ENCODE measurements at regions not wholly inside any gene's neighbourhood (a gene's known extent, or its start where the extent isn't known, plus 50 kb on each side); places are given as distances from the start of the nearest gene placed in this dataset.

- no peak overlapping the region for H3K4me2 ChIP-seq (ENCODE audit: low read depth, low read length)
- TF ChIP-seq CTCF (IDR thresholded peaks at IDR 0.05; ENCODE audit: low read length) (no peak), EZH2phosphoT487 (IDR thresholded peaks at IDR 0.05; ENCODE audit: low read length) (no peak), EZH2 (optimal IDR thresholded peaks at IDR 0.05; ENCODE audit: low read depth, low read length) (no peak)
- no peaks in the 10 kb centered on the region for H3K4me1 ChIP-seq (ENCODE audit: low read length)
- H3K79me2 ChIP-seq (ENCODE audit: low read length): no peaks in the 10 kb centered on the region
- DNase-seq: no peak
- no peak overlapping the region for H2AFZ ChIP-seq (ENCODE audit: low read length)
- no peak overlapping the region for H3K27ac ChIP-seq (ENCODE audit: low read length)
- H3K36me3 ChIP-seq (replicated peaks; ENCODE audit: insufficient read depth, low read length): no peaks in the 10 kb centered on the region
- H3F3A ChIP-seq (ENCODE audit: insufficient read depth, low read length): no peaks in the 10 kb centered on the region
- H4K20me1 ChIP-seq (ENCODE audit: insufficient read depth, low read length): no peaks in the 10 kb centered on the region
- peaks cover 31% of the 10 kb centered on the region for H3K27me3 ChIP-seq (replicated peaks; ENCODE audit: insufficient read depth, low read length)
- H3K9me2 ChIP-seq (replicated peaks; ENCODE audit: insufficient read depth, low read length): no peaks in the 10 kb centered on the region
- no peak overlapping the region for H3K9ac ChIP-seq (ENCODE audit: low read length)
- no peak overlapping the region for H3K4me3 ChIP-seq (ENCODE audit: low read length)
- no peaks in the 10 kb centered on the region for H3K9me3 ChIP-seq (replicated peaks; ENCODE audit: insufficient read depth, low read length)
These were observed 218.3 kb downstream of the IRF8 start for GRCh38 chr16:86117235-86117634.

- Histone ChIP-seq H3K4me2 (ENCODE audit: low read depth, low read length) (no peak overlapping the region), H3K36me3 (replicated peaks; ENCODE audit: insufficient read depth, low read length) (no peaks in the 10 kb centered on the region), H3K4me3 (ENCODE audit: low read length) (no peak overlapping the region), H3K27me3 (replicated peaks; ENCODE audit: insufficient read depth, low read length) (peaks cover 26% of the 10 kb centered on the region), H3K9ac (ENCODE audit: low read length) (no peak overlapping the region), H3K4me1 (ENCODE audit: low read length) (no peaks in the 10 kb centered on the region), H3K9me3 (replicated peaks; ENCODE audit: insufficient read depth, low read length) (no peaks in the 10 kb centered on the region), H2AFZ (ENCODE audit: low read length) (no peak overlapping the region), H3F3A (ENCODE audit: insufficient read depth, low read length) (no peaks in the 10 kb centered on the region), H3K79me2 (ENCODE audit: low read length) (no peaks in the 10 kb centered on the region), H3K27ac (ENCODE audit: low read length) (no peak overlapping the region), H4K20me1 (ENCODE audit: insufficient read depth, low read length) (no peaks in the 10 kb centered on the region), H3K9me2 (replicated peaks; ENCODE audit: insufficient read depth, low read length) (no peaks in the 10 kb centered on the region)
- TF ChIP-seq CTCF (IDR thresholded peaks at IDR 0.05; ENCODE audit: low read length) (no peak), EZH2 (optimal IDR thresholded peaks at IDR 0.05; ENCODE audit: low read depth, low read length) (no peak), EZH2phosphoT487 (IDR thresholded peaks at IDR 0.05; ENCODE audit: low read length) (no peak)
- DNase-seq: no peak
These were observed 218.8 kb downstream of the IRF8 start for GRCh38 chr16:86117756-86118155.

GRCh38 chr16:86118467-86119307, 219.7 kb downstream of the IRF8 start:
- no peaks in the 10 kb centered on the region for H3K9me2 ChIP-seq (replicated peaks; ENCODE audit: insufficient read depth, low read length)
- peaks cover 21% of the 10 kb centered on the region for H3K27me3 ChIP-seq (replicated peaks; ENCODE audit: insufficient read depth, low read length)
- no peaks in the 10 kb centered on the region for H3K9me3 ChIP-seq (replicated peaks; ENCODE audit: insufficient read depth, low read length)
- H3F3A ChIP-seq (ENCODE audit: insufficient read depth, low read length): no peaks in the 10 kb centered on the region
- no peak for TF ChIP-seq CTCF (IDR thresholded peaks at IDR 0.05; ENCODE audit: low read length)
- no peak for TF ChIP-seq EZH2phosphoT487 (IDR thresholded peaks at IDR 0.05; ENCODE audit: low read length)
- H3K79me2 ChIP-seq (ENCODE audit: low read length): no peaks in the 10 kb centered on the region
- DNase-seq: no peak
- H3K4me1 ChIP-seq (ENCODE audit: low read length): no peaks in the 10 kb centered on the region
- no peak overlapping the region for H2AFZ ChIP-seq (ENCODE audit: low read length)
- H3K27ac ChIP-seq (ENCODE audit: low read length): no peak overlapping the region
- no peaks in the 10 kb centered on the region for H4K20me1 ChIP-seq (ENCODE audit: insufficient read depth, low read length)
- H3K4me3 ChIP-seq (ENCODE audit: low read length): no peak overlapping the region
- H3K36me3 ChIP-seq (replicated peaks; ENCODE audit: insufficient read depth, low read length): no peaks in the 10 kb centered on the region
- no peak overlapping the region for H3K9ac ChIP-seq (ENCODE audit: low read length)
- H3K4me2 ChIP-seq (ENCODE audit: low read depth, low read length): no peak overlapping the region
